K562 (cell line): ENCODE measurements at regions not wholly inside any gene's neighbourhood (a gene's known extent, or its start where the extent isn't known, plus 50 kb on each side); places are given as distances from the start of the nearest gene placed in this dataset.

Experiments
- ATAC-seq: fragments of 200-7000 bp; cut with Tn5 transposase; 3 replicates; pipeline ENCODE4 v1.9.1; 2020; ENCODE audit warnings: moderate library complexity
- BruUV-seq: library from RNA; stranded (reverse); fragments of 400-500 nt; replicated peaks from 2 replicates; lab custom pipeline; 2021; lab: Mats Ljungman, UMichigan
- CTCF ChIA-PET: fragments of 300-600 bp; formaldehyde crosslinking; extraction: SDS; loops from one replicate; lab custom pipeline; 2021; ENCODE audit warnings: low intra/inter-chr PET ratio; lab: Yijun Ruan, JAX
- POLR2A ChIA-PET: fragments of 300-600, 350-650 bp; sonication (Branson Sonifier 250); formaldehyde crosslinking; extraction: SDS; loops from one replicate; lab custom pipeline; 2021; ENCODE audit warnings: antibody characterized with exemption, inconsistent platforms; lab: Yijun Ruan, JAX
- DNase-seq, 4 experiments: peaks; one replicate each; pipeline versions ENCODE4 v3.0.0 to v3.0.0-alpha.2; 2011 to 2018; ENCODE audit warnings: low spot score in 3 of 4, mixed read lengths in 3 of 4; ENCODE audit errors: extremely low read depth in 1 of 4
- FAIRE-seq: peaks from 2 replicates; lab custom pipeline; 2011; peaks lifted over from hg19 to GRCh38; lab: Jason Lieb, UNC
- H2AFZ ChIP-seq: 2 replicates; pipeline ENCODE4 v1.6.0; 2011; ENCODE audit warnings: low read depth, low read length, control low read depth, inconsistent platforms
- H3K27ac ChIP-seq: fragments of 200-600 bp; 3 replicates; pipeline ENCODE4 v1.8.0; 2011; ENCODE audit warnings: low read depth, mild to moderate bottlenecking, control low read depth, inconsistent platforms, low read length, moderate library complexity, mixed read lengths; ENCODE audit errors: extremely low read depth
- H3K27me3 ChIP-seq, 2 experiments: fragments of 300-600 bp in 1 of 2; 2 replicates in 1 of 2; 3 replicates in 1 of 2; pipeline versions ENCODE4 v1.6.0 to v1.8.0; 2011; ENCODE audit warnings: inconsistent platforms in 2 of 2, low read length in 2 of 2, mild to moderate bottlenecking in 1 of 2, mixed read lengths in 1 of 2, moderate library complexity in 1 of 2; ENCODE audit not compliant: control insufficient read depth in 2 of 2, insufficient read depth in 2 of 2
- H3K36me3 ChIP-seq: fragments of 300-600 bp; 3 replicates; pipeline ENCODE4 v1.8.0; 2011; ENCODE audit warnings: mild to moderate bottlenecking, low read length, inconsistent platforms; ENCODE audit not compliant: control insufficient read depth, insufficient read depth
- H3K4me1 ChIP-seq, 2 experiments: fragments of 200-600 bp in 1 of 2; replicated peaks in 1 of 2; 2 replicates in 1 of 2; 3 replicates in 1 of 2; pipeline versions ENCODE4 v1.5.1 to v1.8.0; 2011; ENCODE audit warnings: inconsistent platforms in 2 of 2, low read length in 2 of 2, mild to moderate bottlenecking in 1 of 2, mixed read lengths in 1 of 2, moderate library complexity in 1 of 2; ENCODE audit not compliant: control insufficient read depth in 2 of 2, insufficient read depth in 2 of 2
- H3K4me2 ChIP-seq: 2 replicates; pipeline ENCODE4 v1.6.1; 2011; ENCODE audit warnings: low read length, control low read depth, inconsistent platforms, mixed read lengths; ENCODE audit not compliant: insufficient read depth
- H3K4me3 ChIP-seq: fragments of 200-600 bp; sonication (generic), shearing (Covaris generic); 2 replicates; pipeline ENCODE4 v1.5.1; 2016; ENCODE audit warnings: control low read depth, inconsistent platforms
- H3K79me2 ChIP-seq: fragments of 200-600 bp; 3 replicates; pipeline ENCODE4 v1.8.0; 2011; ENCODE audit warnings: low read length, inconsistent platforms; ENCODE audit not compliant: control insufficient read depth, insufficient read depth
- H3K9ac ChIP-seq, 2 experiments: 2 replicates each; pipeline versions ENCODE4 v1.6.0 to v1.6.1; 2011; ENCODE audit warnings: low read depth in 2 of 2, low read length in 2 of 2, control low read depth in 1 of 2, inconsistent platforms in 1 of 2, mild to moderate bottlenecking in 1 of 2, mixed read lengths in 1 of 2; ENCODE audit not compliant: insufficient read depth in 1 of 2
- H3K9me1 ChIP-seq: one replicate; pipeline ENCODE4 v1.6.0; 2011; ENCODE audit warnings: inconsistent platforms, mild to moderate bottlenecking, low read length, moderate library complexity; ENCODE audit not compliant: control insufficient read depth, insufficient read depth
- H3K9me3 ChIP-seq: replicated peaks from 2 replicates; pipeline ENCODE4 v1.5.1; 2011; ENCODE audit warnings: low read depth, low read length, inconsistent platforms; ENCODE audit not compliant: control insufficient read depth, insufficient read depth
- H4K20me1 ChIP-seq: replicated peaks from 2 replicates; pipeline ENCODE4 v1.6.1; 2011; ENCODE audit warnings: low read length, inconsistent platforms, mixed read lengths; ENCODE audit not compliant: control insufficient read depth, insufficient read depth
- BRD9 ChIP-seq: fragments of 450-650 bp; IDR thresholded peaks from 2 replicates; pipeline ENCODE4 v1.6.1; 2018; ENCODE audit warnings: low read depth; ENCODE audit not compliant: partially characterized antibody
- CC2D1A ChIP-seq: fragments of 450-650 bp; IDR thresholded peaks from 2 replicates; pipeline ENCODE4 v1.6.1; 2017; ENCODE audit warnings: mild to moderate bottlenecking
- EP300 ChIP-seq: IDR thresholded peaks from 2 replicates; pipeline ENCODE4 v1.6.1; 2012; ENCODE audit warnings: low read length, improper control_type of control experiment
- EZH2 ChIP-seq: IDR thresholded peaks from 2 replicates; pipeline ENCODE4 v1.6.1; 2012; ENCODE audit warnings: low read depth, mild to moderate bottlenecking, inconsistent platforms, low read length, borderline replicate concordance
- TEAD4 ChIP-seq, 2 experiments: sonication (generic) in 1 of 2; formaldehyde crosslinking in 1 of 2; IDR thresholded peaks; 2 replicates each; pipeline versions ENCODE4 v1.6.1 to v1.8.0; 2012 to 2022; ENCODE audit warnings: borderline replicate concordance in 1 of 2, inconsistent platforms in 1 of 2, low read length in 1 of 2, mild to moderate bottlenecking in 1 of 2, missing genetic modification reagents in 1 of 2
- ZNF644 ChIP-seq: fragments of 200-800 bp; sonication (Bioruptor generic); IDR thresholded peaks from 2 replicates; pipeline ENCODE4 v1.6.1; 2016; ENCODE audit warnings: low read depth, missing genetic modification characterization, missing compliant biosample characterization
- WGBS: fragments of 100-300 bp; shearing (Covaris generic); methylation state at CpG from one replicate; pipeline ENCODE4 v1.1.6; 2016; ENCODE audit warnings: low coverage, mixed read lengths; ENCODE audit not compliant: insufficient coverage; ENCODE audit errors: missing lambda C conversion rate; 5-methylcytosine and 5-hydroxymethylcytosine counted together
- in situ Hi-C: fragments of 300-500 bp; cut with MboI; formaldehyde crosslinking; loops from 4 replicates; pipeline ENCODE4 v1.15.0; 2018; ENCODE audit warnings: inconsistent platforms, mixed read lengths
- intact Hi-C: fragments of 100-400 bp; cut with micrococcal nuclease; formaldehyde crosslinking; loops from 2 replicates; pipeline ENCODE4 v1.14.2; 2022
- TF ChIP-seq, protein P1 (sequence below), 2 experiments: IDR thresholded peaks; 2 replicates each; pipeline ENCODE4 v1.6.1; 2011; ENCODE audit warnings: borderline replicate concordance in 1 of 2, control low read depth in 1 of 2, low read depth in 1 of 2, low read length in 1 of 2, mild to moderate bottlenecking in 1 of 2, mixed read lengths in 1 of 2, moderate library complexity in 1 of 2; ENCODE audit not compliant: insufficient read depth in 1 of 2, insufficient read length in 1 of 2, poor library complexity in 1 of 2, severe bottlenecking in 1 of 2; ENCODE audit errors: extremely low read depth in 1 of 2
- TF ChIP-seq, protein P2 (sequence below), 2 experiments: fragments of 450-650 bp in 1 of 2; sonication (generic) in 1 of 2; formaldehyde crosslinking in 1 of 2; IDR thresholded peaks in 1 of 2; conservative IDR thresholded peaks in 1 of 2; 2 replicates each; pipeline versions ENCODE4 v1.6.1 to v1.8.1; 2016 to 2023; ENCODE audit warnings: mild to moderate bottlenecking in 2 of 2, moderate library complexity in 2 of 2, inconsistent platforms in 1 of 2, missing genetic modification reagents in 1 of 2
- TF ChIP-seq, protein P3 (sequence below): sonication (generic); formaldehyde crosslinking; IDR thresholded peaks from 2 replicates; pipeline ENCODE4 v1.8.0; 2023; ENCODE audit warnings: mild to moderate bottlenecking, missing genetic modification reagents
- TF ChIP-seq, protein P4 (sequence below): sonication (generic); formaldehyde crosslinking; IDR thresholded peaks from 2 replicates; pipeline ENCODE4 v1.8.1; 2023; ENCODE audit warnings: missing genetic modification reagents, mild to moderate bottlenecking, borderline replicate concordance
- TF ChIP-seq, protein P5 (sequence below): fragments of 250-450 bp; sonication (Bioruptor Pico); IDR thresholded peaks from 2 replicates; pipeline ENCODE4 v1.8.0; 2021; ENCODE audit warnings: moderate library complexity, mild to moderate bottlenecking, inconsistent platforms

DNA sequence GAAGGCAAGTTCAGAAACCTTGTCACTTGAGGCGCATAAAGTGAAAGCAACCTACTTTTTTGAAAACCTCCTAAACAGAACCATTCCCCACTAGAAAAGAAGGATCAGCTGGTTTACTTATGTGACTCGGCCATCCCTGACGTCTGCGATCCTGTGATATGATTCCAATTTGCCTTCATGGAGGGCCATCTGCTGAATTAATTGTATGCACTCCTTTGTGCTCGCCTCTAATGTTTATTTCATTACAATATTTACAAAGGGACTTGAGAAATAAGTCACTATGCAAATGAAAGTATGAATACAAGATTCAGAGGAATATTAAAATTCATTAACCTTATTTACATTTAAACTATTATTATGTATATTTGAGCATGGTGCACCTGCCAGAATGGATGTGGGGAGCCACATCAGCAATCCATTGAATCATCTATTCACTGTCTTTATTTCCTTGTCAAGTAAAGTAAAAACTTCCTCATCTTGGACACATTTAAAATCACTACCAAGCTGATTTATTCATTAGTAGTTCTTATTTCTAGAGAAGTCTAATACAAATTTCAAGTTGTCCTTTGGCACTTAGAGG, 96.5 kb downstream of the RBM43 start:
- no TSS peak for BruUV-seq
- Histone ChIP-seq H3K27me3 (no peaks in the 10 kb centered on the region; a peak in 1 of 5 replicates), H3K4me2 (no peak overlapping the region), H4K20me1 (no peaks in the 10 kb centered on the region), H3K9ac (no peak overlapping the region), H3K79me2 (no peaks in the 10 kb centered on the region), H3K36me3 (no peaks in the 10 kb centered on the region), H3K4me1 (no peaks in the 10 kb centered on the region), H2AFZ (no peak overlapping the region), H3K27ac (no peak overlapping the region), H3K9me1 (no peaks in the 10 kb centered on the region), H3K4me3 (no peak overlapping the region), H3K9me3 (no peaks in the 10 kb centered on the region)
- ChIA-PET CTCF (no interaction called here), POLR2A (no interaction called here)
- WGBS: 0% methylated on average over 5 of the region's 5 CpGs
- intact Hi-C loops (no loop called here), in situ Hi-C loops (no loop called here)
- DNase-seq (no peak), ATAC-seq (no peak), FAIRE-seq (no peak)
- no peak for TF ChIP-seq ZNF644 (tag)
- TF ChIP-seq, protein P1, sequence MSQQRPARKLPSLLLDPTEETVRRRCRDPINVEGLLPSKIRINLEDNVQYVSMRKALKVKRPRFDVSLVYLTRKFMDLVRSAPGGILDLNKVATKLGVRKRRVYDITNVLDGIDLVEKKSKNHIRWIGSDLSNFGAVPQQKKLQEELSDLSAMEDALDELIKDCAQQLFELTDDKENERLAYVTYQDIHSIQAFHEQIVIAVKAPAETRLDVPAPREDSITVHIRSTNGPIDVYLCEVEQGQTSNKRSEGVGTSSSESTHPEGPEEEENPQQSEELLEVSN (IDR thresholded peaks at IDR 0.05; ENCODE audit: borderline replicate concordance in 1 of 2, extremely low read depth in 1 of 2, insufficient read depth in 1 of 2, insufficient read length in 1 of 2, low read depth in 1 of 2, low read length in 1 of 2, poor library complexity in 1 of 2, severe bottlenecking in 1 of 2): no peak
- TF ChIP-seq CC2D1A: no peak
- no peak for TF ChIP-seq BRD9
- no peak for TF ChIP-seq EP300
- TF ChIP-seq, protein P2, sequence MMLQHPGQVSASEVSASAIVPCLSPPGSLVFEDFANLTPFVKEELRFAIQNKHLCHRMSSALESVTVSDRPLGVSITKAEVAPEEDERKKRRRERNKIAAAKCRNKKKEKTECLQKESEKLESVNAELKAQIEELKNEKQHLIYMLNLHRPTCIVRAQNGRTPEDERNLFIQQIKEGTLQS (IDR thresholded peaks at IDR 0.05): no peak
- TF ChIP-seq, protein P2 (CRISPR knock-in tag; conservative IDR thresholded peaks at IDR 0.05): no peak
- TF ChIP-seq, protein P3, sequence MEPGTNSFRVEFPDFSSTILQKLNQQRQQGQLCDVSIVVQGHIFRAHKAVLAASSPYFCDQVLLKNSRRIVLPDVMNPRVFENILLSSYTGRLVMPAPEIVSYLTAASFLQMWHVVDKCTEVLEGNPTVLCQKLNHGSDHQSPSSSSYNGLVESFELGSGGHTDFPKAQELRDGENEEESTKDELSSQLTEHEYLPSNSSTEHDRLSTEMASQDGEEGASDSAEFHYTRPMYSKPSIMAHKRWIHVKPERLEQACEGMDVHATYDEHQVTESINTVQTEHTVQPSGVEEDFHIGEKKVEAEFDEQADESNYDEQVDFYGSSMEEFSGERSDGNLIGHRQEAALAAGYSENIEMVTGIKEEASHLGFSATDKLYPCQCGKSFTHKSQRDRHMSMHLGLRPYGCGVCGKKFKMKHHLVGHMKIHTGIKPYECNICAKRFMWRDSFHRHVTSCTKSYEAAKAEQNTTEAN (CRISPR knock-in tag): no peak
- TF ChIP-seq TEAD4 (IDR thresholded peaks at IDR 0.05; ENCODE audit: low read length): no peak
- no peak for TF ChIP-seq TEAD4 (CRISPR knock-in tag; IDR thresholded peaks at IDR 0.05; ENCODE audit: borderline replicate concordance)
- TF ChIP-seq, protein P4, sequence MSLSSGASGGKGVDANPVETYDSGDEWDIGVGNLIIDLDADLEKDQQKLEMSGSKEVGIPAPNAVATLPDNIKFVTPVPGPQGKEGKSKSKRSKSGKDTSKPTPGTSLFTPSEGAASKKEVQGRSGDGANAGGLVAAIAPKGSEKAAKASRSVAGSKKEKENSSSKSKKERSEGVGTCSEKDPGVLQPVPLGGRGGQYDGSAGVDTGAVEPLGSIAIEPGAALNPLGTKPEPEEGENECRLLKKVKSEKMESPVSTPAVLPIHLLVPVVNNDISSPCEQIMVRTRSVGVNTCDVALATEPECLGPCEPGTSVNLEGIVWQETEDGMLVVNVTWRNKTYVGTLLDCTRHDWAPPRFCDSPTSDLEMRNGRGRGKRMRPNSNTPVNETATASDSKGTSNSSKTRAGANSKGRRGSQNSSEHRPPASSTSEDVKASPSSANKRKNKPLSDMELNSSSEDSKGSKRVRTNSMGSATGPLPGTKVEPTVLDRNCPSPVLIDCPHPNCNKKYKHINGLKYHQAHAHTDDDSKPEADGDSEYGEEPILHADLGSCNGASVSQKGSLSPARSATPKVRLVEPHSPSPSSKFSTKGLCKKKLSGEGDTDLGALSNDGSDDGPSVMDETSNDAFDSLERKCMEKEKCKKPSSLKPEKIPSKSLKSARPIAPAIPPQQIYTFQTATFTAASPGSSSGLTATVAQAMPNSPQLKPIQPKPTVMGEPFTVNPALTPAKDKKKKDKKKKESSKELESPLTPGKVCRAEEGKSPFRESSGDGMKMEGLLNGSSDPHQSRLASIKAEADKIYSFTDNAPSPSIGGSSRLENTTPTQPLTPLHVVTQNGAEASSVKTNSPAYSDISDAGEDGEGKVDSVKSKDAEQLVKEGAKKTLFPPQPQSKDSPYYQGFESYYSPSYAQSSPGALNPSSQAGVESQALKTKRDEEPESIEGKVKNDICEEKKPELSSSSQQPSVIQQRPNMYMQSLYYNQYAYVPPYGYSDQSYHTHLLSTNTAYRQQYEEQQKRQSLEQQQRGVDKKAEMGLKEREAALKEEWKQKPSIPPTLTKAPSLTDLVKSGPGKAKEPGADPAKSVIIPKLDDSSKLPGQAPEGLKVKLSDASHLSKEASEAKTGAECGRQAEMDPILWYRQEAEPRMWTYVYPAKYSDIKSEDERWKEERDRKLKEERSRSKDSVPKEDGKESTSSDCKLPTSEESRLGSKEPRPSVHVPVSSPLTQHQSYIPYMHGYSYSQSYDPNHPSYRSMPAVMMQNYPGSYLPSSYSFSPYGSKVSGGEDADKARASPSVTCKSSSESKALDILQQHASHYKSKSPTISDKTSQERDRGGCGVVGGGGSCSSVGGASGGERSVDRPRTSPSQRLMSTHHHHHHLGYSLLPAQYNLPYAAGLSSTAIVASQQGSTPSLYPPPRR: no peak
- TF ChIP-seq, protein P5, sequence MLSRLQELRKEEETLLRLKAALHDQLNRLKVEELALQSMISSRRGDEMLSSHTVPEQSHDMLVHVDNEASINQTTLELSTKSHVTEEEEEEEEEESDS (CRISPR knock-in tag): no peak
- TF ChIP-seq EZH2: no peak
